Activated B cell treated with CpG ODN at 0.5 μM for 24 hours (primary cell): ENCODE measurements at regions not wholly inside any gene's neighbourhood (a gene's known extent, or its start where the extent isn't known, plus 50 kb on each side); places are given as distances from the start of the nearest gene placed in this dataset.

Experiments used
- ATAC-seq: fragments of 200-7000 bp; cut with Tn5 transposase; one replicate; pipeline ENCODE4 v1.10.0; 2021; ENCODE audit warnings: low read depth, mild to moderate bottlenecking, moderate library complexity
- CTCF ChIA-PET: fragments of 350-600 bp; sonication (Branson Sonifier 250); formaldehyde crosslinking; loops from one replicate; lab custom pipeline; 2021; ENCODE audit warnings: antibody characterized with exemption; lab: Charles Lee
- POLR2A ChIA-PET: fragments of 350-600 bp; sonication (Branson Sonifier 250); formaldehyde crosslinking; loops from one replicate; lab custom pipeline; 2021; ENCODE audit warnings: antibody characterized with exemption; lab: Charles Lee
- DNase-seq: peaks from one replicate; pipeline ENCODE4 v3.0.0; 2022
- H3K27ac Mint-ChIP-seq: one replicate; pipeline ENCODE4 v1.8.0; 2020; ENCODE audit warnings: mixed read lengths
- H3K27me3 Mint-ChIP-seq: one replicate; pipeline ENCODE4 v1.8.0; 2021; ENCODE audit warnings: mixed read lengths
- H3K36me3 Mint-ChIP-seq: one replicate; pipeline ENCODE4 v1.8.0; 2021; ENCODE audit warnings: low read depth, mixed read lengths
- H3K4me1 Mint-ChIP-seq: one replicate; pipeline ENCODE4 v1.8.0; 2021; ENCODE audit warnings: mixed read lengths
- H3K4me3 Mint-ChIP-seq: one replicate; pipeline ENCODE4 v1.8.0; 2020; ENCODE audit warnings: mild to moderate bottlenecking, mixed read lengths
- H3K9me3 Mint-ChIP-seq: one replicate; pipeline ENCODE4 v1.8.0; 2020; ENCODE audit warnings: mixed read lengths
- CTCF ChIP-seq: fragments of 200-600 bp; IDR thresholded peaks from one replicate; pipeline ENCODE4 v1.8.0; 2022; ENCODE audit warnings: antibody characterized with exemption, mild to moderate bottlenecking
- intact Hi-C: fragments of 100-400 bp; cut with micrococcal nuclease; formaldehyde crosslinking; loops from one replicate; pipeline ENCODE4 v1.15.1; 2024

- no peaks in the 10 kb centered on the region for H3K27me3 Mint-ChIP-seq
- no peaks in the 10 kb centered on the region for H3K4me1 Mint-ChIP-seq
- intact Hi-C loops, result no loop called here
- no peak overlapping the region for H3K27ac Mint-ChIP-seq
- DNase-seq, result no peak
- TF ChIP-seq CTCF, result no peak
- ChIA-PET POLR2A (no interaction called here), CTCF (no interaction called here)
- peaks cover 5% of the 10 kb centered on the region for H3K9me3 Mint-ChIP-seq
- no peaks in the 10 kb centered on the region for H3K36me3 Mint-ChIP-seq
- H3K4me3 Mint-ChIP-seq, result no peak overlapping the region
- no peak for ATAC-seq
Observed at GRCh38 chr15:58380280-58380945, 51.4 kb upstream of the LIPC start.

- no peaks in the 10 kb centered on the region for H3K4me1 Mint-ChIP-seq
- POLR2A ChIA-PET, result no interaction called here
- intact Hi-C loops, result no loop called here
- no peaks in the 10 kb centered on the region for H3K27me3 Mint-ChIP-seq
- no peak for ATAC-seq
- no peak overlapping the region for H3K4me3 Mint-ChIP-seq
- H3K36me3 Mint-ChIP-seq, result no peaks in the 10 kb centered on the region
- no peak for DNase-seq
- CTCF ChIA-PET, result no interaction called here
- H3K27ac Mint-ChIP-seq, result no peak overlapping the region
- no peak for TF ChIP-seq CTCF
- peaks cover 5% of the 10 kb centered on the region for H3K9me3 Mint-ChIP-seq
Observed at GRCh38 chr15:58381697-58382096, 50.1 kb upstream of the LIPC start.
